A549 (cell line): ENCODE measurements at regions not wholly inside any gene's neighbourhood (a gene's known extent, or its start where the extent isn't known, plus 50 kb on each side); places are given as distances from the start of the nearest gene placed in this dataset.

ENCODE experiments used
- ATAC-seq, 2 experiments: fragments of 200-7000 bp in 1 of 2; fragments of >200 bp in 1 of 2; cut with Nextera tagmentation in 1 of 2; cut with Tn5 transposase in 1 of 2; 3 replicates each; pipeline versions ENCODE4 v1.8.0 to v1.9.1; 2018 to 2020; ENCODE audit warnings: mild to moderate bottlenecking in 1 of 2, moderate library complexity in 1 of 2
- CTCF ChIA-PET: fragments of 300-600 bp; sonication (Branson Sonifier 250); formaldehyde crosslinking; extraction: SDS; loops from one replicate; lab custom pipeline; 2021; ENCODE audit warnings: antibody characterized with exemption, inconsistent platforms; lab: Yijun Ruan, JAX
- POLR2A ChIA-PET: fragments of 350-600 bp; formaldehyde crosslinking; extraction: SDS; loops from one replicate; lab custom pipeline; 2021; ENCODE audit warnings: antibody characterized with exemption, inconsistent platforms; lab: Yijun Ruan, JAX
- DNase-seq, 2 experiments: peaks; one replicate each; pipeline versions ENCODE4 v3.0.0 to v3.0.0-alpha.2; 2011 to 2016; ENCODE audit warnings: low read depth in 1 of 2, low spot score in 1 of 2
- FAIRE-seq: peaks from 2 replicates; lab custom pipeline; 2011; peaks lifted over from hg19 to GRCh38; lab: Jason Lieb, UNC
- H3K27ac ChIP-seq, 2 experiments: fragments of >200 bp; sonication (Bioruptor Twin); formaldehyde crosslinking; 3 replicates each; pipeline ENCODE4 v1.5.1; 2016 to 2017
- H3K4me1 ChIP-seq: fragments of >200 bp; sonication (Bioruptor Twin); formaldehyde crosslinking; 3 replicates; pipeline ENCODE4 v1.6.1; 2016
- H3K4me2 ChIP-seq: fragments of >200 bp; sonication (Bioruptor Twin); formaldehyde crosslinking; 3 replicates; pipeline ENCODE4 v1.6.1; 2016
- H3K4me3 ChIP-seq: fragments of >200 bp; sonication (Bioruptor Twin); formaldehyde crosslinking; 3 replicates; pipeline ENCODE4 v1.5.1; 2016
- H3K9me3 ChIP-seq: fragments of >200 bp; sonication (Bioruptor Twin); formaldehyde crosslinking; 3 replicates; pipeline ENCODE4 v1.6.1; 2016
- BHLHE40 ChIP-seq: IDR thresholded peaks from 2 replicates; pipeline ENCODE4 v1.6.1; 2012; ENCODE audit warnings: low read depth, low read length, inconsistent platforms
- CBX8 ChIP-seq: fragments of 200-600 bp; sonication (generic); IDR thresholded peaks from 2 replicates; pipeline ENCODE4 v1.6.1; 2016
- EHMT2 ChIP-seq: fragments of 200-600 bp; sonication (generic); IDR thresholded peaks from 2 replicates; pipeline ENCODE4 v1.6.1; 2016; ENCODE audit warnings: antibody characterized with exemption, low read depth, mild to moderate bottlenecking, moderate library complexity
- FOSL2 ChIP-seq, 2 experiments: fragments of 450-650 bp in 1 of 2; fragments of >200 bp in 1 of 2; sonication (Bioruptor Twin) in 1 of 2; formaldehyde crosslinking; IDR thresholded peaks; 2 replicates each; pipeline versions ENCODE4 v1.5.0 to v1.6.1; 2016 to 2020; ENCODE audit warnings: mild to moderate bottlenecking in 1 of 2, moderate library complexity in 1 of 2
- FOXS1 ChIP-seq: fragments of 250-450 bp; sonication (Bioruptor Pico); IDR thresholded peaks from 2 replicates; pipeline ENCODE4 v1.5.0; 2020; ENCODE audit warnings: mild to moderate bottlenecking, moderate library complexity
- GATA3 ChIP-seq: IDR thresholded peaks from 2 replicates; pipeline ENCODE4 v1.6.1; 2012; ENCODE audit warnings: borderline replicate concordance
- HDAC2 ChIP-seq: fragments of 200-600 bp; sonication (generic); IDR thresholded peaks from 2 replicates; pipeline ENCODE4 v1.6.1; 2016
- HEYL ChIP-seq: fragments of 250-450 bp; sonication (Bioruptor Pico); IDR thresholded peaks from 2 replicates; pipeline ENCODE4 v1.8.0; 2021; ENCODE audit warnings: mild to moderate bottlenecking, moderate library complexity
- HOXA7 ChIP-seq: fragments of 250-450 bp; sonication (Bioruptor Pico); IDR thresholded peaks from 2 replicates; pipeline ENCODE4 v1.5.0; 2020; ENCODE audit warnings: mild to moderate bottlenecking, moderate library complexity
- HOXB13 ChIP-seq: fragments of 250-450 bp; sonication (Bioruptor Pico); IDR thresholded peaks from 2 replicates; pipeline ENCODE4 v1.5.0; 2020; ENCODE audit warnings: low read depth, mild to moderate bottlenecking, moderate library complexity
- KDM1A ChIP-seq: fragments of 200-600 bp; sonication (generic); IDR thresholded peaks from 2 replicates; pipeline ENCODE4 v1.6.1; 2016; ENCODE audit warnings: low read depth, mild to moderate bottlenecking
- MAZ ChIP-seq: fragments of 150-350 bp; IDR thresholded peaks from 2 replicates; pipeline ENCODE4 v1.6.1; 2014; ENCODE audit warnings: antibody characterized with exemption, low read depth, low read length, borderline replicate concordance
- NPAS2 ChIP-seq: fragments of 250-450 bp; sonication (Bioruptor Pico); IDR thresholded peaks from 2 replicates; pipeline ENCODE4 v1.8.0; 2022; ENCODE audit warnings: mild to moderate bottlenecking, moderate library complexity, borderline replicate concordance
- NR3C1 ChIP-seq: fragments of >200 bp; sonication (Bioruptor Twin); formaldehyde crosslinking; IDR thresholded peaks from 3 replicates; pipeline ENCODE4 v1.6.1; 2017
- POLR2A ChIP-seq: IDR thresholded peaks from 2 replicates; pipeline ENCODE4 v1.6.1; 2012; ENCODE audit warnings: mild to moderate bottlenecking, low read length
- POLR2AphosphoS2 ChIP-seq: conservative IDR thresholded peaks from 2 replicates; pipeline ENCODE4 v1.6.1; 2012; ENCODE audit warnings: low read length, improper control_type of control experiment, inconsistent platforms
- RAD21 ChIP-seq, 2 experiments: fragments of >200 bp in 1 of 2; sonication (Bioruptor Twin) in 1 of 2; formaldehyde crosslinking in 1 of 2; IDR thresholded peaks in 1 of 2; conservative IDR thresholded peaks in 1 of 2; 2 replicates in 1 of 2; 3 replicates in 1 of 2; pipeline ENCODE4 v1.6.1; 2012 to 2018; ENCODE audit warnings: inconsistent platforms in 1 of 2
- RARB ChIP-seq: fragments of 250-450 bp; sonication (Bioruptor Pico); IDR thresholded peaks from 2 replicates; pipeline ENCODE4 v1.8.0; 2021; ENCODE audit warnings: mild to moderate bottlenecking, moderate library complexity
- RCOR1 ChIP-seq: fragments of 150-350 bp; IDR thresholded peaks from 2 replicates; pipeline ENCODE4 v1.6.1; 2014; ENCODE audit warnings: antibody characterized with exemption, low read length, low read depth
- SMC3 ChIP-seq: fragments of >200 bp; sonication (Bioruptor Twin); formaldehyde crosslinking; IDR thresholded peaks from 3 replicates; pipeline ENCODE4 v1.6.1; 2018; ENCODE audit warnings: inconsistent platforms
- SREBF2 ChIP-seq: fragments of 450-650 bp; IDR thresholded peaks from 2 replicates; pipeline ENCODE4 v1.6.1; 2014; ENCODE audit warnings: mild to moderate bottlenecking, moderate library complexity
- TP53 ChIP-seq: fragments of 250-450 bp; sonication (Bioruptor Pico); IDR thresholded peaks from 2 replicates; pipeline ENCODE4 v1.5.0; 2021; ENCODE audit warnings: mild to moderate bottlenecking, moderate library complexity
- ZC3H11A ChIP-seq: fragments of 450-650 bp; IDR thresholded peaks from 2 replicates; pipeline ENCODE4 v1.6.1; 2014; ENCODE audit warnings: antibody characterized with exemption, mild to moderate bottlenecking
- ZFP36 ChIP-seq: fragments of 450-650 bp; IDR thresholded peaks from 2 replicates; pipeline ENCODE4 v1.6.1; 2014; ENCODE audit warnings: borderline replicate concordance; ENCODE audit not compliant: partially characterized antibody
- ZSCAN20 ChIP-seq: fragments of 250-450 bp; sonication (Bioruptor Pico); IDR thresholded peaks from 2 replicates; pipeline ENCODE4 v1.8.0; 2022; ENCODE audit warnings: mild to moderate bottlenecking, moderate library complexity
- WGBS: methylation state at CpG from one replicate; pipeline ENCODE4 v1.1.6; 2017; ENCODE audit errors: missing lambda C conversion rate; 5-methylcytosine and 5-hydroxymethylcytosine counted together
- TF ChIP-seq, protein P1 (sequence below): IDR thresholded peaks from 2 replicates; pipeline ENCODE4 v1.6.1; 2012
- TF ChIP-seq, protein P2 (sequence below): fragments of 450-650 bp; IDR thresholded peaks from 2 replicates; pipeline ENCODE4 v1.6.1; 2014; ENCODE audit warnings: antibody characterized with exemption
- TF ChIP-seq, protein P3 (sequence below): IDR thresholded peaks from 2 replicates; pipeline ENCODE4 v1.6.1; 2012
- TF ChIP-seq, protein P4 (sequence below): fragments of 150-350 bp; IDR thresholded peaks from 2 replicates; pipeline ENCODE4 v1.6.1; 2014; ENCODE audit warnings: low read depth, mild to moderate bottlenecking, low read length
- TF ChIP-seq, protein P5 (sequence below): fragments of >200 bp; sonication (Bioruptor Twin); formaldehyde crosslinking; IDR thresholded peaks from 3 replicates; pipeline ENCODE4 v1.6.1; 2016
- TF ChIP-seq, protein P6 (sequence below): fragments of 250-450 bp; sonication (Bioruptor Pico); IDR thresholded peaks from 2 replicates; pipeline ENCODE4 v1.5.0; 2020; ENCODE audit warnings: low read depth, mild to moderate bottlenecking, moderate library complexity

DNA sequence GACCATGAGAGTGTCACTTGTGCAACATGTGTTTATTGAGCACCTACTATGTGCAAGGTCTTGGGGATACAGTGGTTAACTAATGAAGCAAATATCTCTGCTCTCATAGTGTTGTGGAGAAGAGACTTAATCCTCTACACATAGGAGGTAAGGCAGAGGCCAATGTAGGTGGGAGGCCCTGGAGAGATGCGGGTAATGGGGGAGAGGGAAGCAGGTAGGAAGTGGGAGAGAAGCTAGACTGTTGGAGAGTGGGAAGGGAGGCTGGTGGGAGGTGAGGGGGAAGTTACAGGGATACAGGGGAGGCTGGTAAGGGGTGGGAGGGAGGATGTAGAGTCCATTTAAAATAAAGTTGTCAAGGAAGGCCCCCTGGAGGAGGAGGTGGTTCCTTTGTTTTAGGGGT lies 240.0 kb downstream of the MIAT start:
- TF ChIP-seq RCOR1, result no peak
- no peak for TF ChIP-seq EHMT2
- no peak for TF ChIP-seq HEYL (CRISPR knock-in tag)
- TF ChIP-seq POLR2A, result no peak
- no peak for TF ChIP-seq MAZ
- no peak for TF ChIP-seq RARB (CRISPR knock-in tag)
- TF ChIP-seq NPAS2, result no peak
- TF ChIP-seq FOSL2 (IDR thresholded peaks at IDR 0.05), result no peak
- no peak for TF ChIP-seq FOSL2 (CRISPR knock-in tag; IDR thresholded peaks at IDR 0.05)
- TF ChIP-seq ZC3H11A, result no peak
- TF ChIP-seq, protein P1, sequence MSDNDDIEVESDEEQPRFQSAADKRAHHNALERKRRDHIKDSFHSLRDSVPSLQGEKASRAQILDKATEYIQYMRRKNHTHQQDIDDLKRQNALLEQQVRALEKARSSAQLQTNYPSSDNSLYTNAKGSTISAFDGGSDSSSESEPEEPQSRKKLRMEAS, result no peak
- TF ChIP-seq CBX8, result no peak
- TF ChIP-seq SREBF2, result no peak
- TF ChIP-seq BHLHE40, result no peak
- no peak for TF ChIP-seq FOXS1
- TF ChIP-seq ZFP36, result no peak
- TF ChIP-seq, protein P2, sequence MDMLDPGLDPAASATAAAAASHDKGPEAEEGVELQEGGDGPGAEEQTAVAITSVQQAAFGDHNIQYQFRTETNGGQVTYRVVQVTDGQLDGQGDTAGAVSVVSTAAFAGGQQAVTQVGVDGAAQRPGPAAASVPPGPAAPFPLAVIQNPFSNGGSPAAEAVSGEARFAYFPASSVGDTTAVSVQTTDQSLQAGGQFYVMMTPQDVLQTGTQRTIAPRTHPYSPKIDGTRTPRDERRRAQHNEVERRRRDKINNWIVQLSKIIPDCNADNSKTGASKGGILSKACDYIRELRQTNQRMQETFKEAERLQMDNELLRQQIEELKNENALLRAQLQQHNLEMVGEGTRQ, result no peak
- TF ChIP-seq ZSCAN20, result no peak
- CTCF ChIA-PET, result no interaction called here

DNA sequence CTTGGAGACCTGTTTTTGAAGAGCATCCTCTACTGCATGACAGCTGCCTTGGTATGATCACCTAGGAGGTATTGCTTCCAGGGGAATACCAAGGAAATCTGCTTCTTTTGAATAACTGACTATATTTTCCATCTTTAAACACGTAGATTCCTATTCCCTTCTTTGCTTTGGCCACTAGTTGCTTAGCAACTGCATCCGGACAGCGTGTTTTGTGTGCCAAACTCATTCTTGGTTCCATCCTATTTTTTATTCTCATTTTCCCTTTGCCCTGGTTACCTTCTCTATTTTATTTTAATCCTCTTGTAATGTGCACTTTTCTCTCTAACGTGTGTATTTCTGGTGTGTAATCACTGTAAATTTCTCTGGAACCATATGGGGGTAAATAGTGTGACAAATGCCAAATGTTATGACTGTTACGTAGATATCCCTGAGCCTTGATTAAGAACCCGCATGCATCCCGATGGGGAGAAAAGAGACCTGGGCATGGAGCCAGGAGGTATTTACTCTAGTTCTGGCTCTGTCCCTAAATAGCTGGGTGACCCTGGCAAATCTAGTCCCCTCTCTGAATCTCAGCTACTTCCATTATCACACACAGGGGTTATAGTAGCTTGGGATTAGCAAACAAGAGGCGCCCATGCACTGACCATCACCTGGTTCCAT lies 241.7 kb downstream of the MIAT start:
- CTCF ChIA-PET, result no interaction called here
- ATAC-seq (no peak), DNase-seq (no peak), FAIRE-seq (no peak)
- Histone ChIP-seq H3K4me2 (no peak overlapping the region), H3K4me3 (no peak overlapping the region), H3K27ac (no peak overlapping the region), H3K9me3 (peaks cover 5% of the 10 kb centered on the region; the same call in 2 of the 3 replicates), H3K4me1 (peaks cover 24% of the 10 kb centered on the region)
- 75% methylated on average over 8 of the region's 8 CpGs for WGBS
- POLR2A ChIA-PET, result no interaction called here
- TF ChIP-seq RARB (CRISPR knock-in tag), result no peak
- TF ChIP-seq, protein P3, sequence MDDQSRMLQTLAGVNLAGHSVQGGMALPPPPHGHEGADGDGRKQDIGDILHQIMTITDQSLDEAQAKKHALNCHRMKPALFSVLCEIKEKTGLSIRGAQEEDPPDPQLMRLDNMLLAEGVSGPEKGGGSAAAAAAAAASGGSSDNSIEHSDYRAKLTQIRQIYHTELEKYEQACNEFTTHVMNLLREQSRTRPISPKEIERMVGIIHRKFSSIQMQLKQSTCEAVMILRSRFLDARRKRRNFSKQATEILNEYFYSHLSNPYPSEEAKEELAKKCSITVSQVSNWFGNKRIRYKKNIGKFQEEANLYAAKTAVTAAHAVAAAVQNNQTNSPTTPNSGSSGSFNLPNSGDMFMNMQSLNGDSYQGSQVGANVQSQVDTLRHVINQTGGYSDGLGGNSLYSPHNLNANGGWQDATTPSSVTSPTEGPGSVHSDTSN, result no peak
- no peak for TF ChIP-seq SMC3
- TF ChIP-seq TP53 (CRISPR knock-in tag), result no peak
- TF ChIP-seq GATA3, result no peak
- TF ChIP-seq ZSCAN20, result no peak
- no peak for TF ChIP-seq HOXB13 (CRISPR knock-in tag)
- TF ChIP-seq, protein P4, sequence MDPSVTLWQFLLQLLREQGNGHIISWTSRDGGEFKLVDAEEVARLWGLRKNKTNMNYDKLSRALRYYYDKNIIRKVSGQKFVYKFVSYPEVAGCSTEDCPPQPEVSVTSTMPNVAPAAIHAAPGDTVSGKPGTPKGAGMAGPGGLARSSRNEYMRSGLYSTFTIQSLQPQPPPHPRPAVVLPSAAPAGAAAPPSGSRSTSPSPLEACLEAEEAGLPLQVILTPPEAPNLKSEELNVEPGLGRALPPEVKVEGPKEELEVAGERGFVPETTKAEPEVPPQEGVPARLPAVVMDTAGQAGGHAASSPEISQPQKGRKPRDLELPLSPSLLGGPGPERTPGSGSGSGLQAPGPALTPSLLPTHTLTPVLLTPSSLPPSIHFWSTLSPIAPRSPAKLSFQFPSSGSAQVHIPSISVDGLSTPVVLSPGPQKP, result no peak
- no peak for TF ChIP-seq POLR2AphosphoS2
- TF ChIP-seq KDM1A, result no peak
- TF ChIP-seq HOXA7 (CRISPR knock-in tag), result no peak
- no peak for TF ChIP-seq NR3C1
- TF ChIP-seq ZC3H11A, result no peak
- TF ChIP-seq RCOR1, result no peak
- TF ChIP-seq HDAC2, result no peak
- no peak for TF ChIP-seq RAD21 (conservative IDR thresholded peaks at IDR 0.05 in 1 of 2, IDR thresholded peaks at IDR 0.05 in 1 of 2)
- TF ChIP-seq, protein P5, sequence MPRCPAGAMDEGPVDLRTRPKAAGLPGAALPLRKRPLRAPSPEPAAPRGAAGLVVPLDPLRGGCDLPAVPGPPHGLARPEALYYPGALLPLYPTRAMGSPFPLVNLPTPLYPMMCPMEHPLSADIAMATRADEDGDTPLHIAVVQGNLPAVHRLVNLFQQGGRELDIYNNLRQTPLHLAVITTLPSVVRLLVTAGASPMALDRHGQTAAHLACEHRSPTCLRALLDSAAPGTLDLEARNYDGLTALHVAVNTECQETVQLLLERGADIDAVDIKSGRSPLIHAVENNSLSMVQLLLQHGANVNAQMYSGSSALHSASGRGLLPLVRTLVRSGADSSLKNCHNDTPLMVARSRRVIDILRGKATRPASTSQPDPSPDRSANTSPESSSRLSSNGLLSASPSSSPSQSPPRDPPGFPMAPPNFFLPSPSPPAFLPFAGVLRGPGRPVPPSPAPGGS, result no peak
- TF ChIP-seq, protein P6, sequence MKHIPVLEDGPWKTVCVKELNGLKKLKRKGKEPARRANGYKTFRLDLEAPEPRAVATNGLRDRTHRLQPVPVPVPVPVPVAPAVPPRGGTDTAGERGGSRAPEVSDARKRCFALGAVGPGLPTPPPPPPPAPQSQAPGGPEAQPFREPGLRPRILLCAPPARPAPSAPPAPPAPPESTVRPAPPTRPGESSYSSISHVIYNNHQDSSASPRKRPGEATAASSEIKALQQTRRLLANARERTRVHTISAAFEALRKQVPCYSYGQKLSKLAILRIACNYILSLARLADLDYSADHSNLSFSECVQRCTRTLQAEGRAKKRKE (CRISPR knock-in tag), result no peak
- TF ChIP-seq CBX8, result no peak

More for the DNA sequence above, 240.0 kb downstream of the MIAT start:
- Histone ChIP-seq H3K4me2 (no peak overlapping the region), H3K4me3 (no peak overlapping the region), H3K27ac (peak overlapping the region in 1 of 2 experiments; percentile 40; a peak in 2 of 6 replicates), H3K4me1 (peaks cover 41% of the 10 kb centered on the region), H3K9me3 (peaks cover 5% of the 10 kb centered on the region; the same call in 2 of the 3 replicates)
- no peak for ATAC-seq
- WGBS, result 91% methylated on average over 1 of the region's 1 CpG
- no peak for FAIRE-seq
- POLR2A ChIA-PET, result interaction anchor here (0.7 kb wide), 1 partner anchor 148 kb away, joined by 10 read pairs; no protein-coding TSS in a partner anchor
- DNase-seq, result no peak
